WTC11 (cell line): ENCODE measurements at regions not wholly inside any gene's neighbourhood (a gene's known extent, or its start where the extent isn't known, plus 50 kb on each side); places are given as distances from the start of the nearest gene placed in this dataset.

Source experiments
- GTF2I ChIP-seq: fragments of 250-450 bp; sonication (Bioruptor Pico); conservative IDR thresholded peaks from 2 replicates; pipeline ENCODE4 v1.4.0; 2021; ENCODE audit warnings: mild to moderate bottlenecking
- TF ChIP-seq, protein P1 (sequence below): fragments of 200-600 bp; IDR thresholded peaks from 2 replicates; pipeline ENCODE4 v1.8.0; 2022; ENCODE audit warnings: antibody characterized with exemption
- TF ChIP-seq, protein P2 (sequence below): sonication (generic); formaldehyde crosslinking; IDR thresholded peaks from 2 replicates; pipeline ENCODE4 v1.8.1; 2022; ENCODE audit warnings: low read depth, mild to moderate bottlenecking, moderate library complexity, missing genetic modification reagents, borderline replicate concordance
- TF ChIP-seq, protein P3 (sequence below): sonication (generic); formaldehyde crosslinking; IDR thresholded peaks from 2 replicates; pipeline ENCODE4 v1.8.0; 2023; ENCODE audit warnings: mild to moderate bottlenecking, missing genetic modification reagents
- TF ChIP-seq, protein P4 (sequence below): sonication (generic); formaldehyde crosslinking; IDR thresholded peaks from 2 replicates; pipeline ENCODE4 v1.8.0; 2022; ENCODE audit warnings: mild to moderate bottlenecking, missing genetic modification reagents

DNA sequence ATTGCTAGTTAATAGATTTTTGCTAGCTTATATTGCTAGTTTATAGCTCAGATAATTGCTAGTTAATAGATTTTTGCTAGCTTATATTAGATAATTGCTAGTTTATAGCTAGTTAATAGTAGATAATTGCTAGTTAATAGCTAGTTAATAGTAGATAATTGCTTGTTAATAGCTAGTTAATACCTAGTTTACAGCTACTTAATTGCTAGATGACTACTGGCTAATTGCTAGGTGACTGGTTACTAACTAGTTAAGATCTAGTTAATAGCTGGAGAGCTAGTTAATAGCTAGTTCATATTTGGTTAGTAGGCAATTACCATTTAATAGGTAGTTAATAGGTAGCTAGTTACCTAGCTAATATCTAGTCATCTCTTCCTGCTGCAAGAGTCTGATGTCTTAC lies 633.8 kb upstream of the CT83 start:
- TF ChIP-seq, protein P1, sequence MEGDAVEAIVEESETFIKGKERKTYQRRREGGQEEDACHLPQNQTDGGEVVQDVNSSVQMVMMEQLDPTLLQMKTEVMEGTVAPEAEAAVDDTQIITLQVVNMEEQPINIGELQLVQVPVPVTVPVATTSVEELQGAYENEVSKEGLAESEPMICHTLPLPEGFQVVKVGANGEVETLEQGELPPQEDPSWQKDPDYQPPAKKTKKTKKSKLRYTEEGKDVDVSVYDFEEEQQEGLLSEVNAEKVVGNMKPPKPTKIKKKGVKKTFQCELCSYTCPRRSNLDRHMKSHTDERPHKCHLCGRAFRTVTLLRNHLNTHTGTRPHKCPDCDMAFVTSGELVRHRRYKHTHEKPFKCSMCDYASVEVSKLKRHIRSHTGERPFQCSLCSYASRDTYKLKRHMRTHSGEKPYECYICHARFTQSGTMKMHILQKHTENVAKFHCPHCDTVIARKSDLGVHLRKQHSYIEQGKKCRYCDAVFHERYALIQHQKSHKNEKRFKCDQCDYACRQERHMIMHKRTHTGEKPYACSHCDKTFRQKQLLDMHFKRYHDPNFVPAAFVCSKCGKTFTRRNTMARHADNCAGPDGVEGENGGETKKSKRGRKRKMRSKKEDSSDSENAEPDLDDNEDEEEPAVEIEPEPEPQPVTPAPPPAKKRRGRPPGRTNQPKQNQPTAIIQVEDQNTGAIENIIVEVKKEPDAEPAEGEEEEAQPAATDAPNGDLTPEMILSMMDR: no peak
- TF ChIP-seq, protein P2, sequence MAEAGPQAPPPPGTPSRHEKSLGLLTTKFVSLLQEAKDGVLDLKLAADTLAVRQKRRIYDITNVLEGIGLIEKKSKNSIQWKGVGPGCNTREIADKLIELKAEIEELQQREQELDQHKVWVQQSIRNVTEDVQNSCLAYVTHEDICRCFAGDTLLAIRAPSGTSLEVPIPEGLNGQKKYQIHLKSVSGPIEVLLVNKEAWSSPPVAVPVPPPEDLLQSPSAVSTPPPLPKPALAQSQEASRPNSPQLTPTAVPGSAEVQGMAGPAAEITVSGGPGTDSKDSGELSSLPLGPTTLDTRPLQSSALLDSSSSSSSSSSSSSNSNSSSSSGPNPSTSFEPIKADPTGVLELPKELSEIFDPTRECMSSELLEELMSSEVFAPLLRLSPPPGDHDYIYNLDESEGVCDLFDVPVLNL: no peak
- TF ChIP-seq GTF2I (CRISPR knock-in tag): no peak
- TF ChIP-seq, protein P3, sequence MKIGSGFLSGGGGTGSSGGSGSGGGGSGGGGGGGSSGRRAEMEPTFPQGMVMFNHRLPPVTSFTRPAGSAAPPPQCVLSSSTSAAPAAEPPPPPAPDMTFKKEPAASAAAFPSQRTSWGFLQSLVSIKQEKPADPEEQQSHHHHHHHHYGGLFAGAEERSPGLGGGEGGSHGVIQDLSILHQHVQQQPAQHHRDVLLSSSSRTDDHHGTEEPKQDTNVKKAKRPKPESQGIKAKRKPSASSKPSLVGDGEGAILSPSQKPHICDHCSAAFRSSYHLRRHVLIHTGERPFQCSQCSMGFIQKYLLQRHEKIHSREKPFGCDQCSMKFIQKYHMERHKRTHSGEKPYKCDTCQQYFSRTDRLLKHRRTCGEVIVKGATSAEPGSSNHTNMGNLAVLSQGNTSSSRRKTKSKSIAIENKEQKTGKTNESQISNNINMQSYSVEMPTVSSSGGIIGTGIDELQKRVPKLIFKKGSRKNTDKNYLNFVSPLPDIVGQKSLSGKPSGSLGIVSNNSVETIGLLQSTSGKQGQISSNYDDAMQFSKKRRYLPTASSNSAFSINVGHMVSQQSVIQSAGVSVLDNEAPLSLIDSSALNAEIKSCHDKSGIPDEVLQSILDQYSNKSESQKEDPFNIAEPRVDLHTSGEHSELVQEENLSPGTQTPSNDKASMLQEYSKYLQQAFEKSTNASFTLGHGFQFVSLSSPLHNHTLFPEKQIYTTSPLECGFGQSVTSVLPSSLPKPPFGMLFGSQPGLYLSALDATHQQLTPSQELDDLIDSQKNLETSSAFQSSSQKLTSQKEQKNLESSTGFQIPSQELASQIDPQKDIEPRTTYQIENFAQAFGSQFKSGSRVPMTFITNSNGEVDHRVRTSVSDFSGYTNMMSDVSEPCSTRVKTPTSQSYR (CRISPR knock-in tag): no peak
- TF ChIP-seq, protein P4, sequence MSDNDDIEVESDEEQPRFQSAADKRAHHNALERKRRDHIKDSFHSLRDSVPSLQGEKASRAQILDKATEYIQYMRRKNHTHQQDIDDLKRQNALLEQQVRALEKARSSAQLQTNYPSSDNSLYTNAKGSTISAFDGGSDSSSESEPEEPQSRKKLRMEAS (CRISPR knock-in tag): no peak
